GM18526 (cell line): ENCODE measurements at regions not wholly inside any gene's neighbourhood (a gene's known extent, or its start where the extent isn't known, plus 50 kb on each side); places are given as distances from the start of the nearest gene placed in this dataset.

Experiments used
- POLR2A ChIP-seq: IDR thresholded peaks from 3 replicates; pipeline ENCODE4 v1.6.1; 2011; ENCODE audit not compliant: insufficient read length; ENCODE audit errors: extremely low read depth

GRCh38 chr10:78927257-78927995 is 141.3 kb upstream of the ZMIZ1 start:
- no peak for TF ChIP-seq POLR2A

GRCh38 chr10:78928330-78928729 is 140.4 kb upstream of the ZMIZ1 start:
- no peak for TF ChIP-seq POLR2A

GRCh38 chr10:78929541-78929940 is 139.2 kb upstream of the ZMIZ1 start:
- TF ChIP-seq POLR2A: no peak

- no peak for TF ChIP-seq POLR2A
These were observed 137.3 kb upstream of the ZMIZ1 start for GRCh38 chr10:78931321-78932053.

GRCh38 chr10:78932054-78932386 is 136.7 kb upstream of the ZMIZ1 start:
- TF ChIP-seq POLR2A: no peak

GRCh38 chr10:78932861-78933260 is 135.9 kb upstream of the ZMIZ1 start:
- TF ChIP-seq POLR2A: no peak

GRCh38 chr10:78933828-78934531 is 134.8 kb upstream of the ZMIZ1 start:
- no peak for TF ChIP-seq POLR2A

- no peak for TF ChIP-seq POLR2A
These were observed 134.3 kb upstream of the ZMIZ1 start for GRCh38 chr10:78934532-78934898.

- TF ChIP-seq POLR2A: no peak
These were observed 133.7 kb upstream of the ZMIZ1 start for GRCh38 chr10:78934994-78935602.

GRCh38 chr10:78935697-78936407 is 132.9 kb upstream of the ZMIZ1 start:
- no peak for TF ChIP-seq POLR2A

- no peak for TF ChIP-seq POLR2A
These were observed 132.1 kb upstream of the ZMIZ1 start for GRCh38 chr10:78936412-78937342.

GRCh38 chr10:78937393-78937792 is 131.4 kb upstream of the ZMIZ1 start:
- TF ChIP-seq POLR2A: no peak

- no peak for TF ChIP-seq POLR2A
These were observed 130.7 kb upstream of the ZMIZ1 start for GRCh38 chr10:78937800-78938694.
